Psoas muscle (tissue), 7 donors: ENCODE measurements at regions not wholly inside any gene's neighbourhood (a gene's known extent, or its start where the extent isn't known, plus 50 kb on each side); places are given as distances from the start of the nearest gene placed in this dataset.

Source experiments
- ATAC-seq, 4 donors: fragments of 200-7000 bp; cut with Tn5 transposase; one replicate each; pipeline ENCODE4 v1.9.1; 2020; ENCODE audit warnings: moderate library complexity in 3 of 4, mild to moderate bottlenecking in 2 of 4
- DNase-seq, 2 donors: peaks; one replicate each; pipeline ENCODE4 v3.0.0-alpha.2; 2020
- H3K27ac ChIP-seq: fragments of 200-600 bp; one replicate; pipeline ENCODE4 v1.8.0; 2022
- H3K27me3 ChIP-seq, 3 donors: fragments of 200-600 bp in 1 of 3; one replicate each; pipeline versions ENCODE4 v1.6.1 to v1.8.0; 2013 to 2022; ENCODE audit warnings: low read length in 2 of 3, mild to moderate bottlenecking in 2 of 3, moderate library complexity in 1 of 3; ENCODE audit not compliant: insufficient read depth in 3 of 3
- H3K36me3 ChIP-seq, 2 donors: fragments of 200-600 bp in 1 of 2; one replicate each; pipeline versions ENCODE4 v1.6.1 to v1.8.0; 2013 to 2022; ENCODE audit warnings: low read depth in 1 of 2, mild to moderate bottlenecking in 1 of 2, moderate library complexity in 1 of 2; ENCODE audit not compliant: insufficient read depth in 1 of 2
- H3K4me1 ChIP-seq: fragments of 200-600 bp; one replicate; pipeline ENCODE4 v1.8.0; 2022
- H3K4me3 ChIP-seq: fragments of 200-600 bp; one replicate; pipeline ENCODE4 v1.8.0; 2022; ENCODE audit warnings: mild to moderate bottlenecking
- H3K9me3 ChIP-seq: fragments of 200-600 bp; one replicate; pipeline ENCODE4 v1.8.0; 2022
- WGBS, 3 donors: extraction: QIAGEN DNeasy Blood & Tissue Kit; methylation state at CpG; one replicate each; pipeline versions ENCODE4 v1.1.6 to v1.1.7; 2013; 5-methylcytosine and 5-hydroxymethylcytosine counted together
- intact Hi-C, 2 donors: fragments of 100-400 bp; cut with DNase I; formaldehyde crosslinking; loops; one replicate each; pipeline versions ENCODE4 v1.11.0 to v1.14.2; 2022
- TF ChIP-seq, protein P1 (sequence below): fragments of 200-600 bp; IDR thresholded peaks from one replicate; pipeline ENCODE4 v1.8.0; 2022; ENCODE audit warnings: antibody characterized with exemption
- donor health status: healthy with polysubstance abuse.
- donor health status: DM: no; HTN: no; CAD: no; lungs with moderate emphysema.
- donor health status: Bipolar disorder and iron deficiency.
- donor health status: healthy.
- donor health status: DM: yes; HTN: yes; CAD: no.
- donor health status: DM: no; HTN: no; CAD: no.
- donor health status: DM: yes; HTN: yes; CAD: no.

GRCh38 chr2:18961991-18962421 is 372.6 kb upstream of the NT5C1B start:
- no peak overlapping the region for H3K27ac ChIP-seq
- ATAC-seq: no peak
- no peak overlapping the region for H3K4me3 ChIP-seq
- H3K36me3 ChIP-seq: no peaks in the 10 kb centered on the region
- H3K4me1 ChIP-seq: no peaks in the 10 kb centered on the region
- no peak for DNase-seq
- 89 to 92% (median 90%) methylated on average over 14 of the region's 14 CpGs for WGBS, 3 donors
- no peaks in the 10 kb centered on the region for H3K27me3 ChIP-seq
- intact Hi-C loops: no loop called here
- TF ChIP-seq, protein P1, sequence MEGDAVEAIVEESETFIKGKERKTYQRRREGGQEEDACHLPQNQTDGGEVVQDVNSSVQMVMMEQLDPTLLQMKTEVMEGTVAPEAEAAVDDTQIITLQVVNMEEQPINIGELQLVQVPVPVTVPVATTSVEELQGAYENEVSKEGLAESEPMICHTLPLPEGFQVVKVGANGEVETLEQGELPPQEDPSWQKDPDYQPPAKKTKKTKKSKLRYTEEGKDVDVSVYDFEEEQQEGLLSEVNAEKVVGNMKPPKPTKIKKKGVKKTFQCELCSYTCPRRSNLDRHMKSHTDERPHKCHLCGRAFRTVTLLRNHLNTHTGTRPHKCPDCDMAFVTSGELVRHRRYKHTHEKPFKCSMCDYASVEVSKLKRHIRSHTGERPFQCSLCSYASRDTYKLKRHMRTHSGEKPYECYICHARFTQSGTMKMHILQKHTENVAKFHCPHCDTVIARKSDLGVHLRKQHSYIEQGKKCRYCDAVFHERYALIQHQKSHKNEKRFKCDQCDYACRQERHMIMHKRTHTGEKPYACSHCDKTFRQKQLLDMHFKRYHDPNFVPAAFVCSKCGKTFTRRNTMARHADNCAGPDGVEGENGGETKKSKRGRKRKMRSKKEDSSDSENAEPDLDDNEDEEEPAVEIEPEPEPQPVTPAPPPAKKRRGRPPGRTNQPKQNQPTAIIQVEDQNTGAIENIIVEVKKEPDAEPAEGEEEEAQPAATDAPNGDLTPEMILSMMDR: no peak
- no peaks in the 10 kb centered on the region for H3K9me3 ChIP-seq

GRCh38 chr2:18959952-18960717 is 370.8 kb upstream of the NT5C1B start:
- DNase-seq (no peak), ATAC-seq (no peak)
- TF ChIP-seq, protein P1: no peak
- Histone ChIP-seq H3K36me3 (no peaks in the 10 kb centered on the region), H3K4me1 (no peaks in the 10 kb centered on the region), H3K4me3 (no peak overlapping the region), H3K9me3 (no peaks in the 10 kb centered on the region), H3K27me3 (no peaks in the 10 kb centered on the region), H3K27ac (no peak overlapping the region)
- intact Hi-C loops: no loop called here

- Histone ChIP-seq H3K4me3 (no peak overlapping the region), H3K9me3 (no peaks in the 10 kb centered on the region), H3K36me3 (no peaks in the 10 kb centered on the region), H3K27me3 (no peaks in the 10 kb centered on the region), H3K27ac (no peak overlapping the region), H3K4me1 (no peaks in the 10 kb centered on the region)
- ATAC-seq: no peak
- TF ChIP-seq, protein P1: no peak
- DNase-seq: no peak
- 94 to 100% (median 98%) methylated on average over 1 of the region's 1 CpG for WGBS, 3 donors
- intact Hi-C loops: no loop called here
Measured at GRCh38 chr2:18959200-18959599, 369.8 kb upstream of the NT5C1B start.

DNA sequence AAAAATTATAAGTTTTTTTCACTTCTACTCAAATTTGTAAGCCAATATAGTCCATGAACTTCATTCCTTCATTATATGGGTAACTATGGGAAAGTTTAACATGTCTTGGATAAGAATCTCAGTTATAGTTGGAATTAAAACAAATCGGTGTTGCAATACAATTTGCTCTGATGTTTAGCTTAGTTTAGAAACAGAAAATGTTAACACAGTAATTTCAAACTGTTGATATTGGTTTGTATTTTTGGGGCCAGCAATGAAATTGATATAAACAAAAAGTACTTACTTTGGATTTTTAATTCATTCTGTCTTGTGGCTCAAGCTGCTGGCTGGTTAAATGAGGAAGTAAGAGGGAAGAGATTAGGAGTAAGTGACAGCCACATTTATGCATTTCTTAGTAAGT is 368.5 kb upstream of the NT5C1B start:
- Histone ChIP-seq H3K27me3 (no peaks in the 10 kb centered on the region), H3K4me3 (no peak overlapping the region), H3K9me3 (no peaks in the 10 kb centered on the region), H3K4me1 (no peaks in the 10 kb centered on the region), H3K27ac (no peak overlapping the region), H3K36me3 (no peaks in the 10 kb centered on the region)
- 81 to 91% (median 85%) methylated on average over 1 of the region's 1 CpG for WGBS, 3 donors
- intact Hi-C loops: no loop called here
- ATAC-seq (no peak), DNase-seq (no peak)
- TF ChIP-seq, protein P1: no peak

DNA sequence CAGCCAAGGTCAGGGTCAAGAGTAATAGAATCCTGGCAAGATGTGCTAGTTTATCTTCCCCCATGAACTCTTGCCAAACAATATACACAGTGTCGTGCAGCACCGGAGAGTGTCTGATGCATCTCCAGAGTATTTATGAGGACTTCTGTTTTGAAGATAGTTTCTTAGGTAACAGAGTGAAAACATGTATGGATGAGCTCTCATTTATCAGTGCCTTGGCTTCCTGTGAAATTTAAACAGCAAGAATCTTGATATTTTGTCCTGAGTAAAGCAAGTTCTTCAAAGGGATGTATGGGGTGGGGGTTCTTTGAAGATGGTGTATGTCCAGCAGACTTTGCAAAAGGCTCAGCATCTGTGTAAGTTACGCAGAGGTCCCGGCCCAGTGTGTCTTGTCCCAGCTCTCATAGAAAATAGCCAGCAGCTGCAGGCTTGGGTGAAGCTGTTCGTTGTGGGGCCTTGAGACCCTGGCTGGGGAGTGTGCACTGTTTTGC is 361.0 kb upstream of the NT5C1B start:
- intact Hi-C loops: no loop called here
- Histone ChIP-seq H3K4me3 (no peak overlapping the region), H3K36me3 (no peaks in the 10 kb centered on the region), H3K9me3 (no peaks in the 10 kb centered on the region), H3K4me1 (no peaks in the 10 kb centered on the region), H3K27me3 (no peaks in the 10 kb centered on the region), H3K27ac (no peak overlapping the region)
- TF ChIP-seq, protein P1: no peak
- DNase-seq: no peak
- WGBS, 3 donors: 26 to 43% (median 39%) methylated on average over 5 of the region's 5 CpGs
- ATAC-seq: peak in 1 of 4 donors; percentile 51
